Activated CD8-positive, alpha-beta T cell treated with anti-CD3 and anti-CD28 coated beads, Interleukin-2, amount 10 ng/mL, durations not matched to agents 7 days and 5 days (primary cell): ENCODE measurements at regions not wholly inside any gene's neighbourhood (a gene's known extent, or its start where the extent isn't known, plus 50 kb on each side); places are given as distances from the start of the nearest gene placed in this dataset.

Source experiments
- ATAC-seq: fragments of 150-1000 bp; cut with Tn5 transposase; one replicate; pipeline ENCODE4 v1.10.0; 2021; ENCODE audit warnings: moderate library complexity
- CTCF ChIA-PET: fragments of 350-600 bp; sonication (Branson Sonifier 250); formaldehyde crosslinking; loops from one replicate; lab custom pipeline; 2021; ENCODE audit warnings: antibody characterized with exemption; lab: Charles Lee
- POLR2A ChIA-PET: fragments of 350-600 bp; sonication (Branson Sonifier 250); formaldehyde crosslinking; loops from one replicate; lab custom pipeline; 2021; ENCODE audit warnings: antibody characterized with exemption; lab: Charles Lee
- DNase-seq: peaks from one replicate; pipeline ENCODE4 v3.0.0-alpha.2; 2020
- H3K27ac Mint-ChIP-seq: one replicate; pipeline ENCODE4 v1.8.0; 2021; ENCODE audit warnings: mild to moderate bottlenecking, mixed read lengths
- H3K27me3 Mint-ChIP-seq: one replicate; pipeline ENCODE4 v1.8.0; 2021; ENCODE audit warnings: low read depth, mixed read lengths
- H3K36me3 Mint-ChIP-seq: one replicate; pipeline ENCODE4 v1.8.0; 2021; ENCODE audit warnings: low read depth, mixed read lengths
- H3K4me1 Mint-ChIP-seq: one replicate; pipeline ENCODE4 v1.8.0; 2021; ENCODE audit warnings: low read depth, mixed read lengths
- H3K4me3 Mint-ChIP-seq: one replicate; pipeline ENCODE4 v1.8.0; 2021; ENCODE audit warnings: mild to moderate bottlenecking, mixed read lengths
- H3K9me3 Mint-ChIP-seq: one replicate; pipeline ENCODE4 v1.8.0; 2022; ENCODE audit warnings: mixed read lengths; ENCODE audit not compliant: insufficient read depth

DNA sequence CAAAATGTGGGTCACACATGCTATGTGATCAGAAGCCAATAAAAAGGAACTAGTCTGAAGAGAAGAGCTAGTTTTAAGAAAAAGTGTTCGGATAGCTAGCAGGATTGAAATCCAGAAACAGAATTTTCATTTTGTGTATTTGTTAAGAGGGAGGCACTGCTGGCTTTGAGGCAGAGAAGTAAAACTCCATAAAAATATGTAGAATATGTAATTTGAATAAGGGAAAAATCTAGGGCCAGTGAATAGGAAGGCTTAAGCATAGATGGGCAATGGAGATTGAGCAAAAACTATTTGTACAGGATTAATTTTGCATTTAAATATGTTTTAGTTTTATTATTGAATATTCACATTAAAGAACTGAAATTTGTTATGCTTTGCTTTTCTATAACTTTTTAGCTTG, 399.9 kb upstream of the PITX2 start:
- Mint-ChIP-seq H3K27ac (no peak overlapping the region), H3K9me3 (no peaks in the 10 kb centered on the region), H3K4me1 (no peaks in the 10 kb centered on the region), H3K27me3 (no peaks in the 10 kb centered on the region), H3K36me3 (no peaks in the 10 kb centered on the region), H3K4me3 (no peak overlapping the region)
- DNase-seq (no peak), ATAC-seq (no peak)
- CTCF ChIA-PET, result no interaction called here
- POLR2A ChIA-PET, result no interaction called here

- DNase-seq, result no peak
- no peaks in the 10 kb centered on the region for H3K4me1 Mint-ChIP-seq
- H3K27me3 Mint-ChIP-seq, result no peaks in the 10 kb centered on the region
- POLR2A ChIA-PET, result no interaction called here
- no peaks in the 10 kb centered on the region for H3K36me3 Mint-ChIP-seq
- no peak overlapping the region for H3K27ac Mint-ChIP-seq
- CTCF ChIA-PET, result no interaction called here
- no peaks in the 10 kb centered on the region for H3K9me3 Mint-ChIP-seq
- ATAC-seq, result no peak
- no peak overlapping the region for H3K4me3 Mint-ChIP-seq
Measured at GRCh38 chr4:111027526-111027925, 404.6 kb upstream of the PITX2 start.

GRCh38 chr4:111028795-111029194, 405.9 kb upstream of the PITX2 start:
- H3K4me1 Mint-ChIP-seq, result no peaks in the 10 kb centered on the region
- H3K27ac Mint-ChIP-seq, result no peak overlapping the region
- ATAC-seq (no peak), DNase-seq (no peak)
- no peaks in the 10 kb centered on the region for H3K9me3 Mint-ChIP-seq
- no peak overlapping the region for H3K4me3 Mint-ChIP-seq
- H3K36me3 Mint-ChIP-seq, result no peaks in the 10 kb centered on the region
- CTCF ChIA-PET, result no interaction called here
- POLR2A ChIA-PET, result no interaction called here
- H3K27me3 Mint-ChIP-seq, result no peaks in the 10 kb centered on the region

DNA sequence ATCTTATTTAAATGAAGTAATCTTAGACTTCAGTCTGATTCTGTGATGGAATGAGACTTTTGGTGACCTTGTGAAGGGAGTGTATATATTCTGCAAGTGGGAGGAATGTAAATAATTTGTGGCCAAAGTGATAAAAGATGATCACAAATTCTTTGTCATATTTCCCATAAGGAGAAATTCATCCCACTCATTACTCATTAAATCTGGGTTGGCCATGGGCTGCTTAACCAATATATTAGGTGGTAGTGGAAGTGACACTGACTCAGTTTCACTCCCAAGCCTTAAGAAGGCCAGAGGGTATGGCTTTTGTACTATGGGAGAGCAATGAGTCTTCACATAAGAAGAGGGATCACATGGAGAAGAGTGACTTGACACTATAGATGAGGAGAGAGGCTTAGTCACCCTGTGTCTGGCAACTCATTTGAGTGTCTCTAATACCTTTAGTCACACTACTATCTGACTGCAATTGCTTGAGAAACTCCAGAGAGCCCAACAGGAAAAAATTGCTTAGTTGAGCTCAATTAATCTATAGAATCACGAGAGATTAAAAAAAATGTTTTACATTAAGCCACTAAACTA, 408.2 kb upstream of the PITX2 start:
- Mint-ChIP-seq H3K27ac (no peak overlapping the region), H3K4me1 (no peaks in the 10 kb centered on the region), H3K36me3 (no peaks in the 10 kb centered on the region), H3K9me3 (no peaks in the 10 kb centered on the region), H3K27me3 (no peaks in the 10 kb centered on the region), H3K4me3 (no peak overlapping the region)
- ATAC-seq (no peak), DNase-seq (no peak)
- CTCF ChIA-PET, result no interaction called here
- POLR2A ChIA-PET, result no interaction called here

GRCh38 chr4:111031596-111031995, 408.7 kb upstream of the PITX2 start:
- ATAC-seq, result no peak
- no peaks in the 10 kb centered on the region for H3K36me3 Mint-ChIP-seq
- no peaks in the 10 kb centered on the region for H3K4me1 Mint-ChIP-seq
- no peak for DNase-seq
- POLR2A ChIA-PET, result no interaction called here
- H3K27ac Mint-ChIP-seq, result no peak overlapping the region
- CTCF ChIA-PET, result no interaction called here
- no peaks in the 10 kb centered on the region for H3K27me3 Mint-ChIP-seq
- H3K4me3 Mint-ChIP-seq, result no peak overlapping the region
- no peaks in the 10 kb centered on the region for H3K9me3 Mint-ChIP-seq

DNA sequence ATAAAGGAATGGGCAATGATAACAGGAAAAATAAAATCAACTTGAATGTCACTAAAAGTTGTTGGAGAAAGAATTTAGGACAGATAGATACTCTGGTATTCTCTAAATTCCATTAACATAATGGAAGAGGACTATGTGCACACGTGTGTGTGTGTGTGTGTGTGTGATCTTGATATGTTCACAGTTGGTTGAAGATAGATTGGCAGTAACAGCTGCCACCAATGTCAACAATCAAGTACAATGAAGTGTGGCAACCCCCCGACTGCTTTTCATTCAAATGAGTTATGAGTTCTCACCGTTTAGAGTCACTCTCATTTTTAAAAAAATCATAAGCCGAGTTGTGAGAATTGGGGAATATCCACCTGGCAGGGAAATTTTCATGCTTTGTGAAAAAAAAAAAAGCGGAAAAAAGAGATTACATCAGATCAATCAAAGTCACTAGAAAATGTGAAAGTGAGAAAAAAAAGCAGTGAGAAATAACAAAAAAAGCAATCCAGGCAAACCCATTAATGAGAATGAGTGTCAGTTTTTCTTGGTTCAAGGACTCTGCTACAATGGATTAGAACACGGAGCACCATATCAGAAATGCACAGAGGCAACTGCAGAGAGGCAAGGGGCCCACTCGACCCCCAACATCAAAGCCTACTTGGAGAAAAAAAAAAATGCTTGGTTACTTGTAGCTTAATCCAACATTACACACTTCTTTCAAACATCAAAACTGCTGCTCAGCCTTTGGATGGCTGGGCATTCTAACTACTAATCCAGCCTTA, 414.9 kb upstream of the PITX2 start:
- no peak overlapping the region for H3K27ac Mint-ChIP-seq
- ATAC-seq (no peak), DNase-seq (no peak)
- no peaks in the 10 kb centered on the region for H3K4me1 Mint-ChIP-seq
- H3K27me3 Mint-ChIP-seq, result no peaks in the 10 kb centered on the region
- CTCF ChIA-PET, result no interaction called here
- H3K9me3 Mint-ChIP-seq, result no peaks in the 10 kb centered on the region
- no peaks in the 10 kb centered on the region for H3K36me3 Mint-ChIP-seq
- POLR2A ChIA-PET, result no interaction called here
- no peak overlapping the region for H3K4me3 Mint-ChIP-seq

DNA sequence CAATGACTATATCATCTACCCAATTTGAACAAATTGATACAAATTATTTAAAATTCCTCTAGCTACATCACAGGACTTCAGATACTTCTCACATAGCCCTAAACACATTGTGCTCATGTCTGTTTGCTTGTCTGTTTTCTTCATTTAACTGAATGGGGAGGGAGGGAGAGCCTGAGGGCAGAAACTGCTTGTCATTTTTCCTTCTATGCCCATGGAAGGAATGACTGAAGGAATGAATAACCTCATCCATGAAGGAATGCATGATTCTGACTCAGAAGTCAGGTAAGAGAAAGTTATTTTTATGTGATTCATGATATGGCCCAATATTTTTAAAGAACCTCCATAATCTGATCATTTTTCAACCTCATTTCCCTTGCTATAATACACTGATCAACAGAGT, 418.0 kb upstream of the PITX2 start:
- DNase-seq (no peak), ATAC-seq (no peak)
- no peaks in the 10 kb centered on the region for H3K27me3 Mint-ChIP-seq
- no peak overlapping the region for H3K27ac Mint-ChIP-seq
- H3K9me3 Mint-ChIP-seq, result no peaks in the 10 kb centered on the region
- CTCF ChIA-PET, result no interaction called here
- POLR2A ChIA-PET, result no interaction called here
- no peaks in the 10 kb centered on the region for H3K4me1 Mint-ChIP-seq
- no peak overlapping the region for H3K4me3 Mint-ChIP-seq
- H3K36me3 Mint-ChIP-seq, result no peaks in the 10 kb centered on the region

DNA sequence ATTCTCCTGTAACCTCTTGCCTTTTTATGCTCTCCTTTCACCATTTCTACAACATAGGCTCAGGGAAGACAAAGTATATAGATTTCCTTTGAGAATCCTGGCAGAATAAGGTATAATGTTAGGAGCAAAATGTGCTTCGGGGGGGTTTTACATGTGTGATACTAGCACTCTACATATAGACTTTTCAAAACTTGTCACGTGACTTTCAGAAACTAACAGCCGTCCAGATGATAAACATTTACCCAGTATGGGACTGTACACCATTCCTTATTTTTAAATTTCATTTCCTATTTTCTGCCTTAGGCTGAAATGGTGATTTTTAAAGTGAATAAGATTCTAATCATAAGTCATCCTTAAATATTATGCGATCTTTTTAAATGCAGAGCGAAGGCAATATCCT, 420.4 kb upstream of the PITX2 start:
- no peaks in the 10 kb centered on the region for H3K27me3 Mint-ChIP-seq
- no peak for ATAC-seq
- ChIA-PET POLR2A (no interaction called here), CTCF (no interaction called here)
- H3K9me3 Mint-ChIP-seq, result no peaks in the 10 kb centered on the region
- no peaks in the 10 kb centered on the region for H3K4me1 Mint-ChIP-seq
- DNase-seq, result no peak
- H3K36me3 Mint-ChIP-seq, result no peaks in the 10 kb centered on the region
- no peak overlapping the region for H3K27ac Mint-ChIP-seq
- no peak overlapping the region for H3K4me3 Mint-ChIP-seq

GRCh38 chr4:111045992-111046391, 423.1 kb upstream of the PITX2 start:
- no peak overlapping the region for H3K27ac Mint-ChIP-seq
- CTCF ChIA-PET, result no interaction called here
- no peak overlapping the region for H3K4me3 Mint-ChIP-seq

GRCh38 chr4:111046811-111047210, 423.9 kb upstream of the PITX2 start:
- no peaks in the 10 kb centered on the region for H3K27me3 Mint-ChIP-seq
- no peak for ATAC-seq
- H3K4me3 Mint-ChIP-seq, result no peak overlapping the region
- no peaks in the 10 kb centered on the region for H3K9me3 Mint-ChIP-seq
- ChIA-PET POLR2A (no interaction called here), CTCF (no interaction called here)
- H3K4me1 Mint-ChIP-seq, result no peaks in the 10 kb centered on the region
- H3K27ac Mint-ChIP-seq, result no peak overlapping the region
- DNase-seq, result no peak
- no peaks in the 10 kb centered on the region for H3K36me3 Mint-ChIP-seq

More at GRCh38 chr4:111045992-111046391, 423.1 kb upstream of the PITX2 start:
- DNase-seq (no peak), ATAC-seq (no peak)
- Mint-ChIP-seq H3K9me3 (no peaks in the 10 kb centered on the region), H3K36me3 (no peaks in the 10 kb centered on the region), H3K4me1 (no peaks in the 10 kb centered on the region), H3K27me3 (no peaks in the 10 kb centered on the region)
- POLR2A ChIA-PET, result no interaction called here

GRCh38 chr4:111048316-111048715, 425.4 kb upstream of the PITX2 start:
- Mint-ChIP-seq H3K4me1 (no peaks in the 10 kb centered on the region), H3K27me3 (no peaks in the 10 kb centered on the region), H3K36me3 (no peaks in the 10 kb centered on the region), H3K9me3 (no peaks in the 10 kb centered on the region), H3K27ac (no peak overlapping the region), H3K4me3 (no peak overlapping the region)
- ChIA-PET POLR2A (no interaction called here), CTCF (no interaction called here)
- DNase-seq (no peak), ATAC-seq (no peak)

- ChIA-PET POLR2A (no interaction called here), CTCF (no interaction called here)
- no peaks in the 10 kb centered on the region for H3K27me3 Mint-ChIP-seq
- H3K36me3 Mint-ChIP-seq, result no peaks in the 10 kb centered on the region
- ATAC-seq, result no peak
- no peak overlapping the region for H3K4me3 Mint-ChIP-seq
- H3K9me3 Mint-ChIP-seq, result no peaks in the 10 kb centered on the region
- DNase-seq, result no peak
- no peaks in the 10 kb centered on the region for H3K4me1 Mint-ChIP-seq
- no peak overlapping the region for H3K27ac Mint-ChIP-seq
Measured at GRCh38 chr4:111064342-111064993, 441.6 kb upstream of the PITX2 start.
